HK-2 (cell line): ENCODE measurements at regions not wholly inside any gene's neighbourhood (a gene's known extent, or its start where the extent isn't known, plus 50 kb on each side); places are given as distances from the start of the nearest gene placed in this dataset.

Experiments used
- DNase-seq: peaks from one replicate; pipeline ENCODE4 v3.0.0-alpha.2; 2018; ENCODE audit not compliant: unreplicated experiment

DNA sequence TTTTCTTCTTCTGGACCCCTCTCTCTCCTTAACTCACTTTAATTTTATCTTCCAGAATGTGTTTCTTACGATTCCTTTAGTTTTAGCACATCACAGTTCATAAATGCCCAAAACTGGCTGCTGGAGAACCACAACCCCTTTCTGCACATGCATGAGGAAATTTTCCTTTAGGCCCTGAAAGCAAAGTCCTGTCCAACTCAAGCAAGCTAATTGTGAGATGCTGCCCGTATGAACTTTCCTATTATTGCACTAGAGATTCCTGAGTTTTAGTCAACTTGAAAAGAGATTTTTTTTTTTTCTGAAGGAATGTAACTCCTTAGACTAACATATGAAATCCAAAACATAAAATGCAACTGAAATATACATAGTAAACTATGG lies 52.1 kb upstream of the DAB2 start:
- no peak for DNase-seq

DNA sequence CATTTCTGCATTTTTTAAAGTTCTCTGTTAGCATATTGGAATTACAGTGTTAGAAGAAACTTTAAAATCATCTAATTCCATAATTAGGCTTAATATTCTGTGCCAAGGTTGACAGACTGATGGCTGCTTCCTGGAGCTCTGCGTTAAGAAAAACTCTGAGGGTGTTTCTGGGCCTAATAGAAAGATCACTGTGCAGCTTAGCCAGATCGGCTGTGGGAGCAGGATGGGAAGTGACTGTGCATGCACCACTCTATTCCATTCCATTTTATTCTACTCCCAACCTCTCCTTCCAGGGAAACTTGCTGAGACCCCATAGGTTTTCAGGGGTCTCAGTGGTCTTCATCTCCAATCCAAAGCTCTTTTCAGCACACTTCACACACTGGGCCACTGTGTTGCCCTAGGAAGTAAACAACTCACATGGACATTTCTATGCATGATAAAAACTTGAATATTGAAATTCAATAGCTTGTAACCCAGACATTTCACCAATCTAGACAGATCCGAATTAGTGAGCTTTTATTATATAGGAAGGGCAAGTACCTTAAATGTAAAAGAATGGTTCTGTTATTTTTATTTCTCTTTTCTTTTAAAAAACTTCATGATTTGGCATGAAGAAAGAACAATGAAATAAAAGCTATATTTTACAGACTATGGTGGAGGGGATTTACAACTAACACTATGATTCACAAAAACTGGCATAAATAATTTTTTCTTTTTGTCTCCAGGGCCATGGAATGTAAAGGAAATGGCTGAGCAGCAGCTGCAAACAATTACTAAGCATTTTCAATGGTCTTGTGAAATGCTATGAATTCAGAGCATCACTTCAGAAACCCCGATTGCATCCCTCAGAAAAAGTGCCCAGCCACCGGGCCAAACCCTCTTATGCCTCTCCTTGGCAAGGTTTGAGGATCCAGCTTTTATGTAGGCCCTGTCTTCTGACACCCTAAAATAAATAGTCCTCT lies 51.4 kb upstream of the DAB2 start:
- DNase-seq: no peak

DNA sequence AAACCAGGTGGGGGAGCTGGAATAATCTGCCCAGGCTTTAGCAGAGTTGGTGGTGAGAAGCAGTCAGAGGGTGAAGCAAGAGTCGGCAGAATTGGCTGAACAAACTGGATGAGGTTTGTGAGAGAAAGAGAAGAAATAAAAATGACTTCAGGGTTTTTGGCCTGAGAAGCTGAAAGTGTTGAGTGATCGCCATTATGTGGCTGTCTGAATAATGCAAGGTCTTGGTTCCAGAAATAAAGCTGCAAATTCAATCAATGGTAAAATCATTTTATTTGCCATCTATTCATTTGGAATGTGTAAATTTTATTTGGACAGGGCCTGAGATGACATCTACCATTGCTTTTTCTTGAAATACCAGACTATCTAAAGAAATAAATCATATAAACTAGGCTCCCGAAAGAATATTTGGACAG lies 50.4 kb upstream of the DAB2 start:
- no peak for DNase-seq
